Heart left ventricle (tissue), 13 donors: ENCODE measurements at regions not wholly inside any gene's neighbourhood (a gene's known extent, or its start where the extent isn't known, plus 50 kb on each side); places are given as distances from the start of the nearest gene placed in this dataset.

Experiments
- POLR2A ChIP-seq, 2 donors: fragments of 450-650 bp; IDR thresholded peaks; one replicate each; pipeline ENCODE4 v1.6.1; 2017; ENCODE audit warnings: antibody characterized with exemption in 2 of 2, mild to moderate bottlenecking in 2 of 2, moderate library complexity in 2 of 2
- TF ChIP-seq, protein P1 (sequence below), 12 donors: fragments of 200-600 bp; sonication (generic) in 4 of 12; IDR thresholded peaks; one replicate each; pipeline versions ENCODE4 v1.5.0 to v1.8.0; 2018 to 2022; ENCODE audit warnings: antibody characterized with exemption in 12 of 12, mild to moderate bottlenecking in 5 of 12
- donor health status: ischemic (EF 13 %, LVEDD 7.1; RV severe dilation, severe dysfunction).
- donor health status: DM: no; HTN: yes; CAD: no.
- donor health status: DM: no; HTN: no; CAD: no.
- donor health status: ischemic (EF 25% LVEDD 6.9; RV normal size, moderate dysfunction).
- donor health status: ischemic (EF 25% LVEDD 5.7; RV mildly dilated, moderate dysfunction).
- donor health status: ischemic (EF 35%, LVEDD 5.7; RV mildly dilated, moderate dysfunction).
- donor health status: nonischemic (EF 11% LVEDD 7.7; RV severe dilation, severe dysfunction).
- donor health status: DM: yes; HTN: yes; CAD: no.
- donor health status: PGD.
- donor health status: ischemic (EF 29% LVEDD 5.4; RV normal size, mild dysfunction).
- donor health status: nonischemic (EF 23%, LVEDD 6.1; RV moderate dilation, normal function).

DNA sequence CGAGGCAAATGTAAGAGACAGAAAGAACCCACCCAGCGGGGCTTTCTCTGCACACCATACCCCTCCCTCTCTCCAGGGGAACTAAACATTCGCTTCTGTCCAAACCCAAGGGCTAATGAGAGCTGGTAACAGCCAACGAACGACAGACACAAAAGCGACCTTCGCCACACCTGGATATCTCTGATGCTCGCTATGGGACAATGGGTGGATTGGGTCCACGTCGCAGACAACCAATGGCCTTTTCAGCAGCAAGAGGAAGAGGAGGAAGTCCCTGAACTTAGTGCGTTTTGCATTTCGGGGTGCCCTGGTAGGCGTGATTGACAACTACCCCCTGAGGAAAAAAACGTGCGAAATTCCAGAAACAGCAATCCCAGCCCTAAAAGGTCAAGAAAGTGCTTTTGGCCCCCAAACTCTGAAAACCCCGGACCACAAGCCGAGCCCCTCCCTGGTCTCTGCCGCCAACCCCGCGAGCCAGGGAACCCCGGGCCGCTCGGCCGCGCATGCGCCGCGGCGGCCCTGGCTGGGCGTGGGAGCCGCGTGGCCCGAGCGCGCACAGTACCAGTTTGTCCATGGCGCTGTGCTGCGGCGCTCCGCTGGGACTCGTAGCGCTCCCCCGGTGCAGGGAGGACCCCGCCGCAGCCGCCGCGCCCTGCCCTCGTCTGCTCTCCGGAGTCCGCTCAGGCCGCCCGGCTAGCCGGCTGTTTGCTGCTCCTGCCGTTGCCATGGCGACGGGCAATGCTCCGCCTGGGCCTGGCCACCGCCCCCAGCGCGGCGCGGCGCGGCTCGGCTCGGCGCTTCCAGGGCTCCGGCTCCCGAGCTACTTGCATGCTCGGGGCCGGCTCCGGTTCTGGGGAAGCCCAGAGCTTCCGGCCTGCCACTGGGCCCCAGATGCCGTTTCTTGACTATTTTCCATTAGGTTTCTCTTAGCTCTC is 66.9 kb upstream of the DNAH5 start:
- TF ChIP-seq, protein P1, sequence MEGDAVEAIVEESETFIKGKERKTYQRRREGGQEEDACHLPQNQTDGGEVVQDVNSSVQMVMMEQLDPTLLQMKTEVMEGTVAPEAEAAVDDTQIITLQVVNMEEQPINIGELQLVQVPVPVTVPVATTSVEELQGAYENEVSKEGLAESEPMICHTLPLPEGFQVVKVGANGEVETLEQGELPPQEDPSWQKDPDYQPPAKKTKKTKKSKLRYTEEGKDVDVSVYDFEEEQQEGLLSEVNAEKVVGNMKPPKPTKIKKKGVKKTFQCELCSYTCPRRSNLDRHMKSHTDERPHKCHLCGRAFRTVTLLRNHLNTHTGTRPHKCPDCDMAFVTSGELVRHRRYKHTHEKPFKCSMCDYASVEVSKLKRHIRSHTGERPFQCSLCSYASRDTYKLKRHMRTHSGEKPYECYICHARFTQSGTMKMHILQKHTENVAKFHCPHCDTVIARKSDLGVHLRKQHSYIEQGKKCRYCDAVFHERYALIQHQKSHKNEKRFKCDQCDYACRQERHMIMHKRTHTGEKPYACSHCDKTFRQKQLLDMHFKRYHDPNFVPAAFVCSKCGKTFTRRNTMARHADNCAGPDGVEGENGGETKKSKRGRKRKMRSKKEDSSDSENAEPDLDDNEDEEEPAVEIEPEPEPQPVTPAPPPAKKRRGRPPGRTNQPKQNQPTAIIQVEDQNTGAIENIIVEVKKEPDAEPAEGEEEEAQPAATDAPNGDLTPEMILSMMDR (IDR thresholded peaks at IDR 0.05), result peak in 4 of 12 donors; percentile 10 to 36 (median 26)
- peak in 1 of 2 donors; percentile 35 for TF ChIP-seq POLR2A (IDR thresholded peaks at IDR 0.05)
